ACHN (cell line): ENCODE measurements at regions not wholly inside any gene's neighbourhood (a gene's known extent, or its start where the extent isn't known, plus 50 kb on each side); places are given as distances from the start of the nearest gene placed in this dataset.

ENCODE experiments used
- DNase-seq: peaks from one replicate; pipeline ENCODE4 v3.0.0-alpha.2; 2015
- in situ Hi-C: cut with HindIII; loops from 2 replicates; pipeline ENCODE4 v1.10.0; 2017; ENCODE audit warnings: low sequenced_read_pairs, low pct_ligation_motif_present, low pct_unique_long_range_greater_than_20kb

- in situ Hi-C loops, result no loop called here
- DNase-seq, result no peak
Observed at GRCh38 chr18:64245126-64245861, 96.4 kb upstream of the LINC00305 start.

GRCh38 chr18:64244571-64244970, 95.7 kb upstream of the LINC00305 start:
- no peak for DNase-seq
- in situ Hi-C loops, result no loop called here

DNA sequence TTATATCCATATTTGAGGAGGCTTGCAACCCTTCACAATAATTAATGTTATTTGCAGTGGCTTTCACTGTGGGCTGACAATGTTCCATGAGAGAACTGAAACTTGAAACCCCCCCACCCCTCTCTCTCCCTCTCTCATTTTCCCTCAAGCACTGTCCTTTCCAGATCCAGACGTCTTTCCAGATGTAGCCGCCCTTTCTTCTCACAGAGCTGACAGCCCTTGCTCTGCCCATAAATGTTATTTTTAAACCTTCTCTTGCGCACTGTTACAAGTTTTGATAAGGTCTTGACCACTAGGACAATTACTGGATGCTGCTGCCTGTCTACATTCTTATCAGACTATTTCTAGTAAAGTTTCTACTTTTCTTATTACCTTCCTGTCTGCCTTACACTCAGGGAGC, 91.4 kb upstream of the LINC00305 start:
- DNase-seq, result no peak
- in situ Hi-C loops, result no loop called here

GRCh38 chr18:64238076-64238475, 89.2 kb upstream of the LINC00305 start:
- DNase-seq, result no peak
- in situ Hi-C loops, result no loop called here

DNA sequence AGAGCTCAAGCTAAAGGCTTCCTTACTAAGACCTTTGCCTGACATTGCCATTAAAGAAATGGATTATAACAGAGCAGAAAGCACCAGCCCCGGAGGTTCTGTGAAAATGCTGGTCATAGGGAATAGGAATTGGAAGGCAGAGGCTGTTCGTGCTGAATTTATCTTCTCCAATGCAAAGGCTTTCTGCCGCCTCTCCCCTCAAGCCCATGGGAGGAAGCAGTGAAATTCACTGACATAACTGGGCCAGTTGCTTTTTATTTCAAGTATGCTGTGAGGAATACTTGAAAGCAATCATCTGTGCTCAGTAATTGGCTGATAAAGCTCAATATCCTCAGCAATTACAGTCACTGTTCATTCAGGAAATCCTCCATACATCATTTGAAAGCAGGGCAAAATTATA, 85.4 kb upstream of the LINC00305 start:
- in situ Hi-C loops, result no loop called here
- no peak for DNase-seq

GRCh38 chr18:64233851-64234250, 85.0 kb upstream of the LINC00305 start:
- DNase-seq, result no peak
- in situ Hi-C loops, result no loop called here

GRCh38 chr18:64220941-64221340, 72.1 kb upstream of the LINC00305 start:
- in situ Hi-C loops, result no loop called here
- DNase-seq, result no peak

DNA sequence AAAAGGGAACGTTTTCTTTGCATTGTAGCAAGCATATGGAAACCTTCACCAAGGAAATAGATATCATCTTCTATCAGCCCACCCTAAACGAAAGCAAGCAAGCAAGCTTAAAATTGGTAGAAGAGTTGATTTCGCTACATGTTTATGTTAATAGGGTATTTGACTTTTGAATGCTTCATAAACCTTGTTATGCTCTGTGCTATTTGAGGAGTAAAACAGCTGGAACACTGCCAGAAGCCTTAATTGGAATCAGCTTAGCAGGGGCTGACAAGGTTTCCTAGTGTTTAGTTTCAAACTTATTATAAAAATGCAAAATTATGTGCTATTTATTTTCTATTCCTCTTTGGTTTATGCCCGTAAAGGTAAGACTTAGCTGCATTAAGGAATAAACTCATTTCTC, 70.6 kb upstream of the LINC00305 start:
- DNase-seq, result no peak
- in situ Hi-C loops, result no loop called here

DNA sequence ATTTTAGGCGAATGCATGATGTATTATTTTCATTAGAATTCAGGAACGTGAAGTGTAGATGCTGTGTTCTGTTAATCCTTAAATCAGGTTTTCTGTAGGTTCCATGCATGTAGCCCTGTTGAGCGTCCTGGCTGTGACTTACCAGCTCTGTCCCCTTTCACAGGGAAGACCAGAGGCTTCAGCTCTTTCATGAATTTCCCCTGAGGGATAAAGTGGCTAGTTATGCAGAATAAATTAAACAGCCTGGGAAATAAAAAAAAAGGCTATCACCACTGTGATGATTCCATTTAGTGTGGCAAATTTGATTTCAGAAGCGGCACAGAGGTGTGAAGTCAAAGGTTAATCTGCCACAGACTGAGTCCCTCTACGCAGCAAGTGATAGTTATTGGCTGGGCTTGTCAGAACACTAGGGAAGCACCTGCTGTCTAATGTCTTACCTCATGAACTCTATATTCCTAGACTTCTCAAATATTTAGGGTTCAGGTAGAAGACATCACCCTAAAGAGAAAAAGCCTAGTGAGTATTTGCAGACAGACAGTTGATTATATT, 61.6 kb upstream of the LINC00305 start:
- DNase-seq, result no peak

GRCh38 chr18:64208516-64208915, 59.6 kb upstream of the LINC00305 start:
- DNase-seq, result no peak
- in situ Hi-C loops, result no loop called here

More for the DNA sequence above, 61.6 kb upstream of the LINC00305 start:
- in situ Hi-C loops, result no loop called here

DNA sequence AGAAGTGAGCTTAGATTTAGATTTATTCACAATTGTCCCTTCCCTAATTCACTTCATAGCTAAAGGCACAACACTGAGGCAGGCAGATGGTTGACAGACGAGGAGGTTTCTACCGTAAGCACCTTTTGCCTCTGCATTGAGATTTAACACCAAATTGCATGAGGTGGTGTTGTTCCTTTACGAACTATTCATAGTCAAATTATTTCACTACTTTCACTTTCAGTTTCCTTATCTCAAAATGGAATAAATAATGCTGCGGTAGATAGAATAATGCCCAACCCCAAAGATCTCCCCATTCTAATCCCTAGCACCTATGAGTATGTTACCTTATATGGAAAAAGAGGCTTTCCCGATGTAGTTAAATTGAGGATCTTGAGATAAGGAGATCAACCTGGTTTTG, 58.9 kb upstream of the LINC00305 start:
- no peak for DNase-seq
- in situ Hi-C loops, result no loop called here

DNA sequence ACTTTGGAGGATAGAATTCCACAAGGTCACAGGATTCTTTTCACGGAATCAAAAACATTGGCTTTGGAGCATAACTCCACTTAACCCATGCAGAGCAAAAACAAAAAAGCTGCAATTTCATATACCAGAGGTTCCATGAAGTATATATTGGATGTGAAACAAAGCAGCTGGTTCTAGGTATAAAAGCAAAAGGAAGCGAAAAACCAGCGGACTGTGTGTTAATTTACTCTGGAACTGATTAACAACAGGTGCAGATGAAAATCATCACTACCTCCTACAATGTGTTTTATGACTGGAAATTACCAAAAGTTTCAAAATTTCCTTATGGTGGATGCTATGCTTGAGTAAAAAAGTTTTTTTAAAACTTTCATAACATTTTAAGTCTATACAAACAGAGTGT, 54.4 kb upstream of the LINC00305 start:
- in situ Hi-C loops, result no loop called here

DNA sequence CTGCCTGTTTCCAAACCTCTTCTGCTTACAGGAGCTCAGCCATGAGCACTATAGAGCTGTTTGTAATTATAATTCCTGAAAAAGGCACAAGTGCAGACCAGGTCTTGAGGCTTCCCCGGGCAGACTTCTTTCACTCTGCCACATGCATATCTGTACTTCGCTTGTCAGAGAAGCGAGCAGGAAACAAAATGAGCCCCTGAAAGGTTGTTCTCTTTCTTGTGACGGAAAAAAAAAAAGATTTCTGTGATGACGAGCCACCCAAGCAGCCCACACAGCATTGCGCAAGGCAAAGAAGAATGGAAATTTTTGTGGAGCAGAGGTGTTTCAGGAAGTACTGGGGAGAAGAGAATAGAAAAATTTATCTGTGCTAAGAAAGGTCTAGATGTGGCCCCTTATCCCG, 54.0 kb upstream of the LINC00305 start:
- no peak for DNase-seq
- in situ Hi-C loops, result no loop called here

More for the DNA sequence above, 54.4 kb upstream of the LINC00305 start:
- no peak for DNase-seq

GRCh38 chr18:64202210-64202836, 53.4 kb upstream of the LINC00305 start:
- DNase-seq, result no peak
- in situ Hi-C loops, result no loop called here

GRCh38 chr18:64201781-64202180, 52.9 kb upstream of the LINC00305 start:
- DNase-seq, result no peak
- in situ Hi-C loops, result no loop called here

DNA sequence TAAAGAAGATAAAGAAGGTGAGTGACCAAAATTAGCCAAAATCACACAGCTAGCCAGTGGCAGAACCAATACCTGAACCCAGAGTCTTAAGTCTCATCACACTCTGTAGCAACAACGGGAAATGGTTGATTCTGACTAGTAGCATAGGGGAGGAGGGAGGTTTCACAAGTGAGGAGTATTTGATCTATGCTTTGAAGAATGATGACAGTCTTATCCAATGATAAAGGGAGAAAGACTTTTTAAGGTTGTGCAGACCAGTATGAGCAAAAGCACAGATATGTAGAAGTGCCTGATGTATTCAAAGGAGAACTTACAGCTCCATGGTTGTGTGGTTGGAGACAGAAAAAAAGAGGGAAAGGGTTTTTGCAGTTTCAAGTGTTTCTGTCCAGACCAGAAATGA, 50.7 kb upstream of the LINC00305 start:
- no peak for DNase-seq
- in situ Hi-C loops, result no loop called here
